DOHH2 (cell line): ENCODE measurements at regions not wholly inside any gene's neighbourhood (a gene's known extent, or its start where the extent isn't known, plus 50 kb on each side); places are given as distances from the start of the nearest gene placed in this dataset.

Experiments
- CTCF ChIP-seq: fragments of 200-600 bp; sonication (generic); IDR thresholded peaks from one replicate; pipeline ENCODE4 v1.5.1; 2014; ENCODE audit warnings: antibody characterized with exemption, mild to moderate bottlenecking, low read depth, low read length; ENCODE audit not compliant: poor library complexity, severe bottlenecking
- EZH2phosphoT487 ChIP-seq: fragments of 200-600 bp; sonication (generic); IDR thresholded peaks from 2 replicates; pipeline ENCODE4 v1.6.1; 2017; ENCODE audit warnings: borderline replicate concordance, mild to moderate bottlenecking, antibody characterized with exemption, low read length, moderate library complexity, mixed read lengths

GRCh38 chrX:144494074-144494473, 610.2 kb downstream of the UBE2NL start:
- no peak for TF ChIP-seq CTCF
- no peak for TF ChIP-seq EZH2phosphoT487
